Loucy (cell line): ENCODE measurements at regions not wholly inside any gene's neighbourhood (a gene's known extent, or its start where the extent isn't known, plus 50 kb on each side); places are given as distances from the start of the nearest gene placed in this dataset.

Source experiments
- H2AFZ ChIP-seq: fragments of 200-600 bp; sonication (generic); 2 replicates; pipeline ENCODE4 v1.6.0; 2016; ENCODE audit warnings: antibody characterized with exemption, mild to moderate bottlenecking, low read length, moderate library complexity
- H3F3A ChIP-seq: fragments of 200-600 bp; 2 replicates; pipeline ENCODE4 v1.6.0; 2016; ENCODE audit warnings: antibody characterized with exemption, low read depth, mild to moderate bottlenecking
- H3K27me3 ChIP-seq: fragments of 200-600 bp; sonication (generic); 2 replicates; pipeline ENCODE4 v1.6.1; 2014; ENCODE audit warnings: low read length, mild to moderate bottlenecking; ENCODE audit not compliant: insufficient read depth, poor library complexity, severe bottlenecking
- H3K36me3 ChIP-seq: fragments of 200-600 bp; sonication (generic); 2 replicates; pipeline ENCODE4 v1.6.1; 2016; ENCODE audit warnings: low read length; ENCODE audit not compliant: insufficient read depth
- H3K4me1 ChIP-seq: fragments of 200-600 bp; sonication (generic); 2 replicates; pipeline ENCODE4 v1.5.1; 2014; ENCODE audit warnings: low read length, mild to moderate bottlenecking; ENCODE audit not compliant: insufficient read depth, poor library complexity, severe bottlenecking
- H3K4me2 ChIP-seq: fragments of 200-600 bp; sonication (generic); 2 replicates; pipeline ENCODE4 v1.6.0; 2014; ENCODE audit warnings: antibody characterized with exemption, low read length, low read depth, mild to moderate bottlenecking; ENCODE audit not compliant: poor library complexity, severe bottlenecking
- H3K4me3 ChIP-seq: fragments of 200-600 bp; sonication (generic); 2 replicates; pipeline ENCODE4 v1.5.1; 2014; ENCODE audit warnings: low read length, mild to moderate bottlenecking, mixed read lengths; ENCODE audit not compliant: poor library complexity, severe bottlenecking
- H3K79me2 ChIP-seq: fragments of 200-600 bp; sonication (generic); 2 replicates; pipeline ENCODE4 v1.6.1; 2014; ENCODE audit warnings: low read length; ENCODE audit not compliant: insufficient read depth
- H3K9ac ChIP-seq: fragments of 200-600 bp; sonication (generic); 2 replicates; pipeline ENCODE4 v1.6.0; 2014; ENCODE audit warnings: mild to moderate bottlenecking, low read depth, low read length, moderate library complexity; ENCODE audit not compliant: poor library complexity, severe bottlenecking
- H3K9me2 ChIP-seq: fragments of 200-600 bp; sonication (generic); replicated peaks from 2 replicates; pipeline ENCODE4 v1.6.1; 2016; ENCODE audit warnings: low read depth, low read length, mixed read lengths
- H3K9me3 ChIP-seq: fragments of 200-600 bp; sonication (generic); 2 replicates; pipeline ENCODE4 v1.6.1; 2014; ENCODE audit warnings: mild to moderate bottlenecking, antibody characterized with exemption, low read length, low read depth; ENCODE audit not compliant: insufficient read depth
- H4K20me1 ChIP-seq: fragments of 200-600 bp; sonication (generic); 2 replicates; pipeline ENCODE4 v1.6.0; 2014; ENCODE audit warnings: antibody characterized with exemption, low read length, mild to moderate bottlenecking; ENCODE audit not compliant: insufficient read depth, poor library complexity, severe bottlenecking
- EZH2phosphoT487 ChIP-seq: fragments of 200-600 bp; IDR thresholded peaks from 2 replicates; pipeline ENCODE4 v1.6.1; 2018; ENCODE audit warnings: antibody characterized with exemption, mild to moderate bottlenecking, moderate library complexity, borderline replicate concordance
- TF ChIP-seq, protein P1 (sequence below): fragments of 200-600 bp; sonication (generic); conservative IDR thresholded peaks from 2 replicates; pipeline ENCODE4 v1.5.1; 2014; ENCODE audit warnings: mild to moderate bottlenecking, antibody characterized with exemption, low read length

DNA sequence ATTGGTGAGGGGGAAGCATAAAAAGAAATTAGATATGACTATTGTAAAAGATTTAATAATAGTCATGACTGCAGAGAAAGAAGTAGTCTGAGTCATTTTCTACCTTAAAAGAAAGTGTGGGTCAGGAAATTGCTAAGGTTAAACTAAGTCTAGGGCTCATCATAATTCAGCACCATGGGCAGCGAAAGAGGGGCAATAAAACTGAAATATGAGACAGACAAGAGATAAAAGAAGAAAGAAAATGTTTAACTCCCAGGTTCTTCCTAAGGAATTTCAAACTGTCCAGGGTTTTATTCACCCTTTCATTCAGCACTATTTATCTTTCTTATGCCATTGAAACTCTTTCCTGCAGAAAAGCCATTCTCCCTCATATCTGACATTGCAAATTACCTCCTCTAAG is 114.4 kb upstream of the API5 start:
- Histone ChIP-seq H2AFZ (no peak overlapping the region), H3K9me2 (no peaks in the 10 kb centered on the region), H3K27me3 (no peaks in the 10 kb centered on the region), H4K20me1 (no peaks in the 10 kb centered on the region), H3K4me1 (no peaks in the 10 kb centered on the region), H3F3A (no peaks in the 10 kb centered on the region), H3K9ac (no peak overlapping the region), H3K9me3 (no peaks in the 10 kb centered on the region), H3K4me2 (no peak overlapping the region), H3K36me3 (no peaks in the 10 kb centered on the region), H3K4me3 (no peak overlapping the region), H3K79me2 (no peaks in the 10 kb centered on the region)
- TF ChIP-seq EZH2phosphoT487, result no peak
- TF ChIP-seq, protein P1, sequence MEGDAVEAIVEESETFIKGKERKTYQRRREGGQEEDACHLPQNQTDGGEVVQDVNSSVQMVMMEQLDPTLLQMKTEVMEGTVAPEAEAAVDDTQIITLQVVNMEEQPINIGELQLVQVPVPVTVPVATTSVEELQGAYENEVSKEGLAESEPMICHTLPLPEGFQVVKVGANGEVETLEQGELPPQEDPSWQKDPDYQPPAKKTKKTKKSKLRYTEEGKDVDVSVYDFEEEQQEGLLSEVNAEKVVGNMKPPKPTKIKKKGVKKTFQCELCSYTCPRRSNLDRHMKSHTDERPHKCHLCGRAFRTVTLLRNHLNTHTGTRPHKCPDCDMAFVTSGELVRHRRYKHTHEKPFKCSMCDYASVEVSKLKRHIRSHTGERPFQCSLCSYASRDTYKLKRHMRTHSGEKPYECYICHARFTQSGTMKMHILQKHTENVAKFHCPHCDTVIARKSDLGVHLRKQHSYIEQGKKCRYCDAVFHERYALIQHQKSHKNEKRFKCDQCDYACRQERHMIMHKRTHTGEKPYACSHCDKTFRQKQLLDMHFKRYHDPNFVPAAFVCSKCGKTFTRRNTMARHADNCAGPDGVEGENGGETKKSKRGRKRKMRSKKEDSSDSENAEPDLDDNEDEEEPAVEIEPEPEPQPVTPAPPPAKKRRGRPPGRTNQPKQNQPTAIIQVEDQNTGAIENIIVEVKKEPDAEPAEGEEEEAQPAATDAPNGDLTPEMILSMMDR, result no peak

DNA sequence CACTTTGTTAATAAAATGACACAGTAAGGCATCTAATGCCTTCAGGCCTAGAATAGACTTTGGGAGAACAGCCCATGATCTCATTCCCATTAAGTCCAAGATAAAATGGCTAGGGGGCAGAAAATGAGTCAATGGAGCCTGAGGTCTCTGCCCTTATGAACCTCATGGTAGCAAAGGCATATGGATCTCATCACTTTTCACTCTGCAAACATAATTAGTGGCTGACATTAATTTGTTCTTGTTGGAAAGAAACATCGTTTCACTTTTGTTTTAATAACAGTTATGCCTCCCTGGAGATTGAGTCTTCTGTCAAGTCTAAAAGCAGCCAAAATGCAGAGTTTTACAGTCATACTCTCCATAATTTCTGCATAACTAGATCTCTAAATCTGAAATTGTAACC is 111.8 kb upstream of the API5 start:
- Histone ChIP-seq H3K9me2 (no peaks in the 10 kb centered on the region), H3K27me3 (no peaks in the 10 kb centered on the region), H4K20me1 (no peaks in the 10 kb centered on the region), H3K79me2 (no peaks in the 10 kb centered on the region), H3K36me3 (no peaks in the 10 kb centered on the region), H3K4me1 (no peaks in the 10 kb centered on the region), H3K4me3 (no peak overlapping the region), H3K9me3 (no peaks in the 10 kb centered on the region), H3K4me2 (no peak overlapping the region), H3K9ac (no peak overlapping the region), H2AFZ (no peak overlapping the region), H3F3A (no peaks in the 10 kb centered on the region)
- no peak for TF ChIP-seq EZH2phosphoT487
- TF ChIP-seq, protein P1, result no peak

DNA sequence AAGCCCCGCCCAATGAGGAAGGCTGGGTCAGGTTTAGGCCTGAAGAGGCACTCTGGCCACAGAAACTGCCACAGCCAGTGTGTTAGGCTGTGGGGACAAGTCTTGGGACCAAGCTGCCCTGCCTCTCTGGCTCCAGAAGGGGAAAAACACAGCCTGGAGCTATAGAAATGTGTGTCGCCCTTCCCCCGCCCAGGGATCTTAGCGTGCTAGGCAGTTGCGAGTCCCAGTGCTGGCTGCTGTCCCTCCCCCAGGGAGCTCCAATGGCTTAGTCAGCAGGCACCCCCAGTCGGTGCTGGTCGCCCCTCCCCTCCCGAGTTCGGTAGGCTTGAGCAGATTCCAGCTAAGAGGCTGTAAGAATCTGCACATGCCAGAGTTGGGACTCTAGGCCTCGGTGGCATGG is 99.5 kb upstream of the API5 start:
- Histone ChIP-seq H3K9ac (no peak overlapping the region), H3K4me2 (no peak overlapping the region), H4K20me1 (no peaks in the 10 kb centered on the region), H3K9me3 (peaks cover 4% of the 10 kb centered on the region; the same call in 1 of the 2 replicates), H3K36me3 (no peaks in the 10 kb centered on the region), H3K4me3 (no peak overlapping the region), H3K27me3 (no peaks in the 10 kb centered on the region), H3K4me1 (no peaks in the 10 kb centered on the region), H3K79me2 (no peaks in the 10 kb centered on the region), H3F3A (no peaks in the 10 kb centered on the region), H3K9me2 (no peaks in the 10 kb centered on the region), H2AFZ (no peak overlapping the region)
- no peak for TF ChIP-seq EZH2phosphoT487
- TF ChIP-seq, protein P1, result no peak
